Mesenchymal stem cell (in vitro differentiated cells and primary cell): ENCODE measurements at regions not wholly inside any gene's neighbourhood (a gene's known extent, or its start where the extent isn't known, plus 50 kb on each side); places are given as distances from the start of the nearest gene placed in this dataset.

Source experiments
- DNase-seq: peaks from one replicate; pipeline ENCODE4 v3.0.0-alpha.2; 2013
- H2AFZ ChIP-seq: one replicate; pipeline ENCODE4 v1.6.1; 2013; ENCODE audit warnings: low read depth, mild to moderate bottlenecking, control low read depth, inconsistent platforms, low read length, moderate library complexity
- H2AK5ac ChIP-seq: 2 replicates; pipeline ENCODE4 v1.6.1; 2013; ENCODE audit warnings: low read length, moderate library complexity, mild to moderate bottlenecking, inconsistent platforms; ENCODE audit not compliant: severe bottlenecking
- H2BK120ac ChIP-seq: one replicate; pipeline ENCODE4 v1.6.1; 2013; ENCODE audit warnings: low read depth, mild to moderate bottlenecking, inconsistent platforms, low read length, moderate library complexity
- H2BK12ac ChIP-seq, 2 experiments: one replicate each; pipeline ENCODE4 v1.6.1; 2013; ENCODE audit warnings: inconsistent platforms in 2 of 2, low read length in 2 of 2, mild to moderate bottlenecking in 2 of 2, moderate library complexity in 2 of 2, control low read depth in 1 of 2
- H2BK15ac ChIP-seq: one replicate; pipeline ENCODE4 v1.6.1; 2013; ENCODE audit warnings: mild to moderate bottlenecking, low read depth, inconsistent platforms; ENCODE audit not compliant: poor library complexity, severe bottlenecking
- H2BK5ac ChIP-seq: 2 replicates; pipeline ENCODE4 v1.6.1; 2013; ENCODE audit warnings: low read depth, mild to moderate bottlenecking, low read length, control low read depth, inconsistent platforms; ENCODE audit not compliant: poor library complexity, severe bottlenecking
- H3K14ac ChIP-seq, 2 experiments: one replicate each; pipeline ENCODE4 v1.6.1; 2013; ENCODE audit warnings: inconsistent platforms in 2 of 2, low read length in 2 of 2, control low read depth in 1 of 2, mild to moderate bottlenecking in 1 of 2, moderate library complexity in 1 of 2
- H3K18ac ChIP-seq, 2 experiments: one replicate each; pipeline ENCODE4 v1.6.1; 2013; ENCODE audit warnings: inconsistent platforms in 2 of 2, low read length in 2 of 2, control low read depth in 1 of 2, low read depth in 1 of 2, mild to moderate bottlenecking in 1 of 2
- H3K23ac ChIP-seq, 2 experiments: one replicate each; pipeline ENCODE4 v1.6.1; 2013; ENCODE audit warnings: inconsistent platforms in 2 of 2, low read length in 2 of 2, mild to moderate bottlenecking in 2 of 2, moderate library complexity in 2 of 2, control low read depth in 1 of 2
- H3K27ac ChIP-seq: 2 replicates; pipeline ENCODE4 v1.5.1; 2013; ENCODE audit warnings: mild to moderate bottlenecking, moderate library complexity, low read length, control low read depth, inconsistent platforms; ENCODE audit not compliant: poor library complexity, severe bottlenecking
- H3K27me3 ChIP-seq, 2 experiments: 2 replicates each; pipeline versions ENCODE4 v1.6.1 to v1.7.0; 2013; ENCODE audit warnings: low read length in 2 of 2, mild to moderate bottlenecking in 2 of 2, moderate library complexity in 2 of 2, control low read depth in 1 of 2, inconsistent platforms in 1 of 2; ENCODE audit not compliant: control insufficient read depth in 1 of 2, insufficient read depth in 1 of 2
- H3K36me3 ChIP-seq, 2 experiments: 2 replicates each; pipeline versions ENCODE4 v1.6.1 to v1.7.0; 2013; ENCODE audit warnings: low read length in 2 of 2, control low read depth in 1 of 2, inconsistent platforms in 1 of 2, low read depth in 1 of 2, mild to moderate bottlenecking in 1 of 2; ENCODE audit not compliant: insufficient read depth in 2 of 2, control insufficient read depth in 1 of 2
- H3K4ac ChIP-seq, 2 experiments: one replicate each; pipeline ENCODE4 v1.6.1; 2013; ENCODE audit warnings: inconsistent platforms in 2 of 2, low read length in 2 of 2, mild to moderate bottlenecking in 2 of 2, moderate library complexity in 2 of 2, control low read depth in 1 of 2, low read depth in 1 of 2
- H3K4me1 ChIP-seq: 2 replicates; pipeline ENCODE4 v1.6.1; 2013; ENCODE audit warnings: low read depth, low read length, control low read depth; ENCODE audit not compliant: control insufficient read depth, insufficient read depth
- H3K4me2 ChIP-seq: 2 replicates; pipeline ENCODE4 v1.6.1; 2013; ENCODE audit warnings: low read length, mild to moderate bottlenecking, inconsistent platforms; ENCODE audit not compliant: poor library complexity, severe bottlenecking
- H3K4me3 ChIP-seq, 2 experiments: 2 replicates each; pipeline versions ENCODE4 v1.5.1 to v1.7.0; 2013; ENCODE audit warnings: low read length in 2 of 2, mild to moderate bottlenecking in 2 of 2, control low read depth in 1 of 2, low read depth in 1 of 2; ENCODE audit not compliant: insufficient read depth in 1 of 2
- H3K79me1 ChIP-seq: replicated peaks from 2 replicates; pipeline ENCODE4 v1.6.1; 2013; ENCODE audit warnings: mild to moderate bottlenecking, control low read depth, low read length, inconsistent platforms; ENCODE audit not compliant: poor library complexity, severe bottlenecking
- H3K9ac ChIP-seq: 2 replicates; pipeline ENCODE4 v1.7.0; 2013; ENCODE audit warnings: mild to moderate bottlenecking, low read length, moderate library complexity
- H3K9me3 ChIP-seq: 2 replicates; pipeline ENCODE4 v1.7.0; 2013; ENCODE audit warnings: mild to moderate bottlenecking, low read length; ENCODE audit not compliant: control insufficient read depth
- H4K8ac ChIP-seq: one replicate; pipeline ENCODE4 v1.6.1; 2013; ENCODE audit warnings: inconsistent platforms, mild to moderate bottlenecking, low read length, moderate library complexity
- H4K91ac ChIP-seq: one replicate; pipeline ENCODE4 v1.6.1; 2013; ENCODE audit warnings: mild to moderate bottlenecking, low read length, inconsistent platforms
- WGBS: methylation state at CpG from one replicate; pipeline ENCODE4 v1.1.7; 2013; ENCODE audit warnings: mixed read lengths; 5-methylcytosine and 5-hydroxymethylcytosine counted together

- no peak for DNase-seq
- Histone ChIP-seq H3K23ac (no peak overlapping the region), H3K18ac (no peak overlapping the region), H2BK12ac (no peak overlapping the region), H3K79me1 (no peaks in the 10 kb centered on the region), H3K27ac (no peak overlapping the region), H2BK15ac (no peak overlapping the region), H2BK5ac (no peak overlapping the region), H3K4me3 (no peak overlapping the region), H3K14ac (no peak overlapping the region), H2BK120ac (no peak overlapping the region), H3K4me1 (peaks cover 4% of the 10 kb centered on the region), H4K8ac (no peak overlapping the region), H2AK5ac (no peak overlapping the region), H3K36me3 (no peaks in the 10 kb centered on the region), H2AFZ (no peak overlapping the region), H3K4me2 (no peak overlapping the region), H3K4ac (no peak overlapping the region), H4K91ac (no peak overlapping the region), H3K9me3 (no peaks in the 10 kb centered on the region), H3K27me3 (peaks cover 0 to 6% of the 10 kb centered on the region in 2 experiments), H3K9ac (no peak overlapping the region)
- WGBS, result 45% methylated on average over 8 of the region's 11 CpGs
Observed at GRCh38 chr13:34752283-34752960, 189.6 kb upstream of the NBEA start.

GRCh38 chr13:34756136-34756535, 185.9 kb upstream of the NBEA start:
- Histone ChIP-seq H3K14ac (no peak overlapping the region), H3K36me3 (no peaks in the 10 kb centered on the region), H2AK5ac (no peak overlapping the region), H3K23ac (no peak overlapping the region), H2BK120ac (no peak overlapping the region), H3K18ac (no peak overlapping the region), H2AFZ (no peak overlapping the region), H3K4me1 (no peaks in the 10 kb centered on the region), H3K27me3 (no peaks in the 10 kb centered on the region), H3K9me3 (no peaks in the 10 kb centered on the region), H3K4me3 (no peak overlapping the region), H3K9ac (no peak overlapping the region), H2BK5ac (no peak overlapping the region), H3K4me2 (no peak overlapping the region), H4K91ac (no peak overlapping the region), H3K79me1 (no peaks in the 10 kb centered on the region), H2BK12ac (no peak overlapping the region), H2BK15ac (no peak overlapping the region), H3K4ac (no peak overlapping the region), H3K27ac (no peak overlapping the region), H4K8ac (no peak overlapping the region)
- DNase-seq, result no peak
- 100% methylated on average over 2 of the region's 3 CpGs for WGBS

- DNase-seq, result no peak
- Histone ChIP-seq H3K4ac (no peak overlapping the region), H3K9me3 (no peaks in the 10 kb centered on the region), H3K4me2 (no peak overlapping the region), H2BK15ac (no peak overlapping the region), H3K27me3 (no peaks in the 10 kb centered on the region), H2BK5ac (no peak overlapping the region), H4K8ac (no peak overlapping the region), H3K9ac (no peak overlapping the region), H3K18ac (no peak overlapping the region), H2AK5ac (no peak overlapping the region), H4K91ac (no peak overlapping the region), H2AFZ (no peak overlapping the region), H2BK12ac (no peak overlapping the region), H3K4me3 (no peak overlapping the region), H3K79me1 (no peaks in the 10 kb centered on the region), H3K14ac (no peak overlapping the region), H3K36me3 (no peaks in the 10 kb centered on the region), H3K27ac (no peak overlapping the region), H3K4me1 (no peaks in the 10 kb centered on the region), H2BK120ac (no peak overlapping the region), H3K23ac (no peak overlapping the region)
- 89% methylated on average over 2 of the region's 2 CpGs for WGBS
Observed at GRCh38 chr13:34756572-34756971, 185.5 kb upstream of the NBEA start.

- Histone ChIP-seq H3K23ac (no peak overlapping the region), H2BK5ac (no peak overlapping the region), H3K4me2 (no peak overlapping the region), H3K18ac (no peak overlapping the region), H3K27ac (no peak overlapping the region), H3K27me3 (no peaks in the 10 kb centered on the region), H2BK120ac (no peak overlapping the region), H3K9me3 (no peaks in the 10 kb centered on the region), H2AFZ (no peak overlapping the region), H2BK12ac (no peak overlapping the region), H4K91ac (no peak overlapping the region), H2AK5ac (no peak overlapping the region), H2BK15ac (no peak overlapping the region), H3K4me3 (no peak overlapping the region), H3K14ac (no peak overlapping the region), H3K9ac (no peak overlapping the region), H4K8ac (no peak overlapping the region), H3K4ac (no peak overlapping the region), H3K36me3 (no peaks in the 10 kb centered on the region), H3K4me1 (no peaks in the 10 kb centered on the region), H3K79me1 (no peaks in the 10 kb centered on the region)
- 40% methylated on average over 1 of the region's 2 CpGs for WGBS
- DNase-seq, result no peak
Observed at GRCh38 chr13:34757441-34757840, 184.6 kb upstream of the NBEA start.
